CD8-positive, alpha-beta memory T cell (primary cell): ENCODE measurements at regions not wholly inside any gene's neighbourhood (a gene's known extent, or its start where the extent isn't known, plus 50 kb on each side); places are given as distances from the start of the nearest gene placed in this dataset.

ENCODE experiments used
- CTCF ChIA-PET: fragments of 350-600 bp; sonication (Branson Sonifier 250); formaldehyde crosslinking; loops from one replicate; lab custom pipeline; 2021; ENCODE audit warnings: antibody characterized with exemption; lab: Charles Lee
- POLR2A ChIA-PET: fragments of 350-600 bp; sonication (Branson Sonifier 250); formaldehyde crosslinking; loops from one replicate; lab custom pipeline; 2021; ENCODE audit warnings: antibody characterized with exemption; lab: Charles Lee
- DNase-seq, 5 donors: peaks; one replicate each; pipeline versions ENCODE4 v3.0.0 to v3.0.0-alpha.2; 2020 to 2022; ENCODE audit warnings: mixed read lengths in 1 of 5
- H3K27ac ChIP-seq: one replicate; pipeline ENCODE4 v1.7.0; 2013; ENCODE audit warnings: low read depth, mild to moderate bottlenecking, low read length, moderate library complexity
- H3K27me3 ChIP-seq: 2 replicates; pipeline ENCODE4 v1.7.0; 2013; ENCODE audit warnings: low read length, mild to moderate bottlenecking; ENCODE audit not compliant: insufficient read depth, poor library complexity, severe bottlenecking
- H3K36me3 ChIP-seq: 2 replicates; pipeline ENCODE4 v1.7.0; 2013; ENCODE audit warnings: mild to moderate bottlenecking, low read length, moderate library complexity; ENCODE audit not compliant: insufficient read depth
- H3K4me1 ChIP-seq: 2 replicates; pipeline ENCODE4 v1.7.0; 2013; ENCODE audit warnings: mild to moderate bottlenecking, low read length, moderate library complexity; ENCODE audit not compliant: insufficient read depth
- H3K4me3 ChIP-seq: 2 replicates; pipeline ENCODE4 v1.7.0; 2013; ENCODE audit warnings: mild to moderate bottlenecking, low read length
- H3K9me3 ChIP-seq: 2 replicates; pipeline ENCODE4 v1.7.0; 2013; ENCODE audit warnings: mild to moderate bottlenecking, low read length
- H3K27ac Mint-ChIP-seq, 8 donors: one replicate each; pipeline ENCODE4 v1.8.0; 2020 to 2021; ENCODE audit warnings: mixed read lengths in 8 of 8, mild to moderate bottlenecking in 6 of 8, inconsistent platforms in 3 of 8, moderate library complexity in 3 of 8
- H3K27me3 Mint-ChIP-seq, 2 donors: one replicate each; pipeline ENCODE4 v1.8.0; 2020 to 2021; ENCODE audit warnings: mixed read lengths in 2 of 2, mild to moderate bottlenecking in 1 of 2, moderate library complexity in 1 of 2
- H3K36me3 Mint-ChIP-seq, 3 donors: one replicate each; pipeline ENCODE4 v1.8.0; 2020 to 2021; ENCODE audit warnings: mixed read lengths in 3 of 3, inconsistent platforms in 1 of 3, mild to moderate bottlenecking in 1 of 3
- H3K4me1 Mint-ChIP-seq, 3 donors: one replicate each; pipeline ENCODE4 v1.8.0; 2020 to 2021; ENCODE audit warnings: mixed read lengths in 3 of 3, inconsistent platforms in 1 of 3, mild to moderate bottlenecking in 1 of 3
- H3K4me3 Mint-ChIP-seq, 7 donors: one replicate each; pipeline ENCODE4 v1.8.0; 2020 to 2021; ENCODE audit warnings: mixed read lengths in 7 of 7, mild to moderate bottlenecking in 6 of 7, moderate library complexity in 4 of 7, inconsistent platforms in 2 of 7
- H3K9me3 Mint-ChIP-seq, 5 donors: one replicate each; pipeline ENCODE4 v1.8.0; 2020 to 2022; ENCODE audit warnings: mixed read lengths in 5 of 5, mild to moderate bottlenecking in 3 of 5, moderate library complexity in 2 of 5, inconsistent platforms in 1 of 5

DNA sequence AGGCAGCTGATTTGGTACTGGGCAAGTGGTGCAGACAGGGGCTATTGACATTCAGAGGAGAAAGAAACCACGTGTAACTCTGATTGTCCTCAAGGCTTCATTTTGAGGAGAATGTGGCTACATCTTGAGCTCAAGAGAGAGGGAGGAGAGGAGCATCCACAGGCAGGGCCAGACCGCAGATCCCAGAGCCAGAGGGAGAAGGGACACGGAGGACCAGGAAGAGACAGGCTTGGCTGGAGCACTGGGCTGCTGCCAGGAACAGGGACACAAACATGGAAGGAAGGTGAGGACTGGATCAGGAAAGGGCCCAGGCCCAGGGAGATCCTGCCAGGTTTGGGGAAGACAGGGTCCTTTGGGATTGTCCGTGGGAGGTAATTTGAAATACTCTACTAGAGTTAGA, 158.3 kb downstream of the GPAM start:
- ChIA-PET CTCF (no interaction called here), POLR2A (no interaction called here)
- Histone ChIP-seq H3K27me3 (no peaks in the 10 kb centered on the region), H3K9me3 (no peaks in the 10 kb centered on the region), H3K4me1 (no peaks in the 10 kb centered on the region), H3K27ac (no peak overlapping the region), H3K4me3 (no peak overlapping the region), H3K36me3 (no peaks in the 10 kb centered on the region)
- Mint-ChIP-seq H3K4me3 (no peak overlapping the region), H3K9me3 (peaks cover 0 to 7% (median 3%) of the 10 kb centered on the region in 5 donors), H3K4me1 (no peaks in the 10 kb centered on the region), H3K36me3 (peaks cover 0 to 2% (median 0%) of the 10 kb centered on the region in 3 donors), H3K27me3 (peaks cover 2 to 3% of the 10 kb centered on the region in 2 donors), H3K27ac (no peak overlapping the region)
- DNase-seq, result no peak

GRCh38 chr10:112026438-112026837, 157.1 kb downstream of the GPAM start:
- Histone ChIP-seq H3K27ac (no peak overlapping the region), H3K36me3 (no peaks in the 10 kb centered on the region), H3K4me3 (no peak overlapping the region), H3K27me3 (no peaks in the 10 kb centered on the region), H3K4me1 (no peaks in the 10 kb centered on the region), H3K9me3 (no peaks in the 10 kb centered on the region)
- Mint-ChIP-seq H3K36me3 (peaks cover 0 to 2% (median 0%) of the 10 kb centered on the region in 3 donors), H3K27ac (no peak overlapping the region), H3K4me3 (no peak overlapping the region), H3K27me3 (peaks cover 2 to 3% of the 10 kb centered on the region in 2 donors), H3K4me1 (no peaks in the 10 kb centered on the region), H3K9me3 (peaks cover 0 to 11% (median 9%) of the 10 kb centered on the region in 5 donors)
- ChIA-PET CTCF (no interaction called here), POLR2A (no interaction called here)
- DNase-seq, result no peak

GRCh38 chr10:112027731-112028280, 155.8 kb downstream of the GPAM start:
- no peaks in the 10 kb centered on the region for H3K9me3 ChIP-seq
- POLR2A ChIA-PET, result no interaction called here
- DNase-seq, result no peak
- Mint-ChIP-seq H3K4me3 (no peak overlapping the region), H3K27ac (no peak overlapping the region), H3K4me1 (no peaks in the 10 kb centered on the region), H3K36me3 (peaks cover 0 to 2% (median 0%) of the 10 kb centered on the region in 3 donors), H3K9me3 (peaks cover 2 to 11% (median 9%) of the 10 kb centered on the region in 5 donors), H3K27me3 (peaks cover 2 to 3% of the 10 kb centered on the region in 2 donors)
- no peaks in the 10 kb centered on the region for H3K27me3 ChIP-seq
- H3K4me3 ChIP-seq, result no peak overlapping the region
- H3K4me1 ChIP-seq, result no peaks in the 10 kb centered on the region
- H3K27ac ChIP-seq, result no peak overlapping the region
- CTCF ChIA-PET, result no interaction called here
- H3K36me3 ChIP-seq, result no peaks in the 10 kb centered on the region

DNA sequence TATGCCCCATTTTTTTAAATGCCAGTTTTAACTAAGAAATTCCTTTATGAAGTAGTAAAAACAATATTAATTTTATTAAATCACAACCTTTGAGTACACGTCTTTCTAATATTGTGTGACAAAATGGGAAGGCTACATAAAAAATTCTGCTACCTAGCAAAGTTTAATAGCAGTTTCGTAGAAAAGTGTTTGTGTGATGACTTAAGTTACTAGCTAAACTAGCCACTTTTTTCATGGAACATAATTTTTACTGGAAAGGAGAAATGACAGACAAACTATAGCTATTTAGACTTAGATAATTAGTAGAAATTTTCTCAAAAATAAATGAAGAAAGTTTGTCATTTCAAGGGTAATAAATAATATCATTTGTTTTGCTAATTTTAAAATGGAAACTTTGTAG, 153.1 kb downstream of the GPAM start:
- Mint-ChIP-seq H3K9me3 (peaks cover 4 to 11% (median 10%) of the 10 kb centered on the region in 5 donors), H3K27me3 (peaks cover 0 to 2% of the 10 kb centered on the region in 2 donors), H3K4me1 (no peaks in the 10 kb centered on the region), H3K27ac (no peak overlapping the region), H3K36me3 (peaks cover 0 to 2% (median 0%) of the 10 kb centered on the region in 3 donors), H3K4me3 (no peak overlapping the region)
- no peak for DNase-seq
- ChIA-PET POLR2A (interaction anchor here (0.6 kb wide), 1 partner anchor 16 kb away, joined by 8 read pairs; no protein-coding TSS in a partner anchor), CTCF (no interaction called here)
- Histone ChIP-seq H3K4me3 (no peak overlapping the region), H3K36me3 (no peaks in the 10 kb centered on the region), H3K4me1 (no peaks in the 10 kb centered on the region), H3K27me3 (no peaks in the 10 kb centered on the region), H3K27ac (no peak overlapping the region), H3K9me3 (no peaks in the 10 kb centered on the region)

DNA sequence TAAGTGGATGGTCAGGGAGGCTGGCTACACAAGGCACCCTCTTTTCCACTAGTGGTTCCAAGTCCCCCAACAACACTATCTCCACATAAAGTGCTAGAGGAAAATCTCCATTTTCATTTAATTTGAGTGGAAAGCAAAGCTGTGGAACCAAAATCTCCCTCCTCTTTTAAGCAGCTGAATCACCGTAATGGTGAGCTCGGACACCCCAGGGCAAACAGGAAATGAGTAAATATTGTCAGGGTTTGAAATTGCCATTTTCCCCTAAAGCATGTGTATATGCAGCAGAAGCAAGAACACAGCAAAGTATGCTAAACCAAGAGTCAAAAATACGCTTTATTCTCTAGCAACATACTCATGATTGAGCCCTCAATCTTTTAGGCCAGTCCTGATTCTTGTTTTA, 143.7 kb downstream of the GPAM start:
- ChIA-PET CTCF (no interaction called here), POLR2A (no interaction called here)
- H3K27me3 ChIP-seq, result no peaks in the 10 kb centered on the region
- H3K27me3 Mint-ChIP-seq, result peaks cover 4% of the 10 kb centered on the region in 2 donors
- no peak overlapping the region for H3K27ac ChIP-seq
- no peak for DNase-seq
- no peaks in the 10 kb centered on the region for H3K36me3 Mint-ChIP-seq
- H3K4me3 ChIP-seq, result no peak overlapping the region
- H3K27ac Mint-ChIP-seq, result no peak overlapping the region
- no peaks in the 10 kb centered on the region for H3K4me1 Mint-ChIP-seq
- H3K9me3 ChIP-seq, result no peaks in the 10 kb centered on the region
- no peak overlapping the region for H3K4me3 Mint-ChIP-seq
- peaks cover 0 to 18% (median 3%) of the 10 kb centered on the region in 5 donors for H3K9me3 Mint-ChIP-seq
- H3K36me3 ChIP-seq, result no peaks in the 10 kb centered on the region
- no peaks in the 10 kb centered on the region for H3K4me1 ChIP-seq

DNA sequence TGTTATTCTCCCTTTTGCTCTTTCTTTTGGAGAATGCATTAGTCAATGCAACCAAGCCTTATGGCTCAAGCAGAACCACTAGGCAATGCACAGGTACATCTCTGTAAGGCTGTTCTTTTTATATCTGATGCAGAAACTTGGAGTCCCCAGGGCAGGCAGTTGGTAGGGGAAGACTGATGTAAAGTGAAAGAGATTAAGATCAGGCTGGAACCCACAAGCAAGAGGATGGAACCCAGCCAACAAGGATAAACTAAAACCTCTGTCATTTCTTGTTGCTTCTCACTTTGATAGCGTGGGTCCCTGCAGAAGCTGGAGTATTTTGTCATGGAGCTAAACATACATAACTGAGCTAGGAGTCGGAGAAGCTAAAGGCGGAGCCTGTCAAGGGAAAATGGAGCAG, 142.9 kb downstream of the GPAM start:
- Histone ChIP-seq H3K9me3 (no peaks in the 10 kb centered on the region), H3K4me1 (no peaks in the 10 kb centered on the region), H3K36me3 (no peaks in the 10 kb centered on the region), H3K27me3 (no peaks in the 10 kb centered on the region), H3K27ac (no peak overlapping the region), H3K4me3 (no peak overlapping the region)
- no peak for DNase-seq
- H3K4me1 Mint-ChIP-seq, result no peaks in the 10 kb centered on the region
- peaks cover 0 to 20% (median 3%) of the 10 kb centered on the region in 5 donors for H3K9me3 Mint-ChIP-seq
- H3K27me3 Mint-ChIP-seq, result peaks cover 4% of the 10 kb centered on the region in 2 donors
- no peak overlapping the region for H3K27ac Mint-ChIP-seq
- CTCF ChIA-PET, result no interaction called here
- POLR2A ChIA-PET, result no interaction called here
- no peaks in the 10 kb centered on the region for H3K36me3 Mint-ChIP-seq
- H3K4me3 Mint-ChIP-seq, result no peak overlapping the region

GRCh38 chr10:112045938-112046337, 137.6 kb downstream of the GPAM start:
- Histone ChIP-seq H3K4me1 (no peaks in the 10 kb centered on the region), H3K27ac (no peak overlapping the region), H3K4me3 (no peak overlapping the region), H3K27me3 (no peaks in the 10 kb centered on the region), H3K9me3 (no peaks in the 10 kb centered on the region), H3K36me3 (no peaks in the 10 kb centered on the region)
- Mint-ChIP-seq H3K9me3 (peaks cover 0 to 16% (median 3%) of the 10 kb centered on the region in 5 donors), H3K36me3 (no peaks in the 10 kb centered on the region), H3K27ac (no peak overlapping the region), H3K4me1 (no peaks in the 10 kb centered on the region), H3K27me3 (no peaks in the 10 kb centered on the region), H3K4me3 (no peak overlapping the region)
- no peak for DNase-seq
- ChIA-PET CTCF (no interaction called here), POLR2A (no interaction called here)

DNA sequence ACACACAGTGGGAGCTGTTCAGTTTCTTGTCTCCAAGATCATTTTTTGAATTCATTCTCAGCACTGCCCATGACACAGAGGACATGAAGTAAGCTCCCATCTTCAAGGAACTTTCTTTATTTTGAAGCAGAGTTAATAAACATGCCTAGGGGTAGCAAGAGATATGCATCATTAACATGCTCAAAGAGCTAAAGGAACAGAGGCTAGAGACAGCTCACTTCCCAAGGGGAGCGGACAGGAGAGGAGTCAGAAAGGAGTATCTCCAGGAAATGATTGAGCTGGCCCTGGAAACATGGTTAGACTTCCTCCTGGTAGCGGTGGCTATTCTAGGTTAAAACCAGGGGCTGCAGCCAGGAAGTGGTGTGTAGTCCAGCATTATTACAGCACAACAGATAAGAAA, 135.9 kb downstream of the GPAM start:
- H3K4me3 Mint-ChIP-seq, result no peak overlapping the region

More for the DNA sequence above, 135.9 kb downstream of the GPAM start:
- CTCF ChIA-PET, result no interaction called here
- Mint-ChIP-seq H3K36me3 (no peaks in the 10 kb centered on the region), H3K27me3 (peaks cover 0 to 1% of the 10 kb centered on the region in 2 donors), H3K4me1 (no peaks in the 10 kb centered on the region), H3K9me3 (peaks cover 0 to 13% (median 3%) of the 10 kb centered on the region in 5 donors), H3K27ac (no peak overlapping the region)
- H3K4me1 ChIP-seq, result no peaks in the 10 kb centered on the region
- no peaks in the 10 kb centered on the region for H3K27me3 ChIP-seq
- no peak for DNase-seq
- H3K36me3 ChIP-seq, result no peaks in the 10 kb centered on the region
- no peaks in the 10 kb centered on the region for H3K9me3 ChIP-seq
- H3K4me3 ChIP-seq, result no peak overlapping the region
- POLR2A ChIA-PET, result no interaction called here
- H3K27ac ChIP-seq, result no peak overlapping the region
